Posterior cingulate gyrus (tissue), 11 donors: ENCODE measurements at regions not wholly inside any gene's neighbourhood (a gene's known extent, or its start where the extent isn't known, plus 50 kb on each side); places are given as distances from the start of the nearest gene placed in this dataset.

ENCODE experiments used
- DNase-seq, 10 donors: peaks; one replicate each; pipeline versions ENCODE4 v3.0.0 to v3.0.0-alpha.2; 2020 to 2021; ENCODE audit warnings: mixed read lengths in 3 of 10
- intact Hi-C: fragments of 100-400 bp; cut with DNase I; formaldehyde crosslinking; loops from one replicate; pipeline ENCODE4 v1.15.1; 2023

- intact Hi-C loops = no loop called here
- no peak for DNase-seq
Observed at GRCh38 chr13:61052175-61052574, 363.5 kb downstream of the PCDH20 start.

GRCh38 chr13:61045251-61045650, 370.4 kb downstream of the PCDH20 start:
- intact Hi-C loops = no loop called here

GRCh38 chr13:61040181-61040580, 375.5 kb downstream of the PCDH20 start:
- intact Hi-C loops = no loop called here

More at GRCh38 chr13:61045251-61045650, 370.4 kb downstream of the PCDH20 start:
- DNase-seq = no peak

GRCh38 chr13:61039302-61039701, 376.3 kb downstream of the PCDH20 start:
- no peak for DNase-seq
- intact Hi-C loops = no loop called here

More at GRCh38 chr13:61040181-61040580, 375.5 kb downstream of the PCDH20 start:
- DNase-seq = no peak

GRCh38 chr13:61036715-61037114, 378.9 kb downstream of the PCDH20 start:
- intact Hi-C loops = no loop called here
- DNase-seq = no peak

- intact Hi-C loops = no loop called here
- DNase-seq = no peak
Observed at GRCh38 chr13:61030445-61030844, 385.2 kb downstream of the PCDH20 start.

GRCh38 chr13:61029064-61029463, 386.6 kb downstream of the PCDH20 start:
- intact Hi-C loops = no loop called here

GRCh38 chr13:61024046-61024445, 391.6 kb downstream of the PCDH20 start:
- no peak for DNase-seq
- intact Hi-C loops = no loop called here

More at GRCh38 chr13:61029064-61029463, 386.6 kb downstream of the PCDH20 start:
- DNase-seq = no peak

- no peak for DNase-seq
- intact Hi-C loops = no loop called here
Observed at GRCh38 chr13:61021838-61022237, 393.8 kb downstream of the PCDH20 start.

- intact Hi-C loops = no loop called here
- DNase-seq = no peak
Observed at GRCh38 chr13:61013796-61014195, 401.9 kb downstream of the PCDH20 start.

- intact Hi-C loops = no loop called here
- no peak for DNase-seq
Observed at GRCh38 chr13:61010358-61010757, 405.3 kb downstream of the PCDH20 start.

- intact Hi-C loops = no loop called here
- no peak for DNase-seq
Observed at GRCh38 chr13:61002686-61003085, 413.0 kb downstream of the PCDH20 start.

GRCh38 chr13:60990032-60990733, 425.5 kb downstream of the PCDH20 start:
- intact Hi-C loops = no loop called here
- peak in 2 of 10 donors; percentile 55 to 73 for DNase-seq

- no peak for DNase-seq
- intact Hi-C loops = no loop called here
Observed at GRCh38 chr13:60986301-60986700, 429.3 kb downstream of the PCDH20 start.

GRCh38 chr13:60981407-60981806, 434.2 kb downstream of the PCDH20 start:
- DNase-seq = no peak
- intact Hi-C loops = no loop called here

GRCh38 chr13:60976367-60976766, 439.3 kb downstream of the PCDH20 start:
- no peak for DNase-seq
- intact Hi-C loops = no loop called here

- intact Hi-C loops = no loop called here
- no peak for DNase-seq
Observed at GRCh38 chr13:60974296-60974695, 441.4 kb downstream of the PCDH20 start.

- DNase-seq = no peak
- intact Hi-C loops = no loop called here
Observed at GRCh38 chr13:60973529-60973928, 442.1 kb downstream of the PCDH20 start.

- DNase-seq = peak in 1 of 10 donors; percentile 35
- intact Hi-C loops = no loop called here
Observed at GRCh38 chr13:60970736-60971135, 444.9 kb downstream of the PCDH20 start.

- no peak for DNase-seq
- intact Hi-C loops = no loop called here
Observed at GRCh38 chr13:60969656-60970055, 446.0 kb downstream of the PCDH20 start.

- DNase-seq = no peak
- intact Hi-C loops = no loop called here
Observed at GRCh38 chr13:60959427-60959826, 456.2 kb downstream of the PCDH20 start.

- intact Hi-C loops = no loop called here
Observed at GRCh38 chr13:60957816-60958215, 457.8 kb downstream of the PCDH20 start.

GRCh38 chr13:60945396-60945795, 470.3 kb downstream of the PCDH20 start:
- intact Hi-C loops = no loop called here
- no peak for DNase-seq

More at GRCh38 chr13:60957816-60958215, 457.8 kb downstream of the PCDH20 start:
- no peak for DNase-seq
